Choroid plexus epithelial cell (primary cell): ENCODE measurements at regions not wholly inside any gene's neighbourhood (a gene's known extent, or its start where the extent isn't known, plus 50 kb on each side); places are given as distances from the start of the nearest gene placed in this dataset.
A peak's percentile ranks its signal among the peaks of the same experiment; 100 is the strongest.
"Not testable (repeated sequence)": the region's sequence is repeated elsewhere in the genome, so short reads cannot be mapped to it uniquely, and the experiment has no call there.

Experiments used
- DNase-seq: peaks from one replicate; pipeline ENCODE4 v3.0.0-alpha.2; 2010; ENCODE audit warnings: low read depth
- H3K4me3 ChIP-seq: 2 replicates; pipeline ENCODE4 v1.5.1; 2011; ENCODE audit warnings: low read depth, mild to moderate bottlenecking, control low read depth, low read length, moderate library complexity
- TF ChIP-seq, protein P1 (sequence below): conservative IDR thresholded peaks from 2 replicates; pipeline ENCODE4 v1.5.1; 2011; ENCODE audit warnings: low read depth, mild to moderate bottlenecking, control low read depth, inconsistent platforms, low read length, moderate library complexity

DNA sequence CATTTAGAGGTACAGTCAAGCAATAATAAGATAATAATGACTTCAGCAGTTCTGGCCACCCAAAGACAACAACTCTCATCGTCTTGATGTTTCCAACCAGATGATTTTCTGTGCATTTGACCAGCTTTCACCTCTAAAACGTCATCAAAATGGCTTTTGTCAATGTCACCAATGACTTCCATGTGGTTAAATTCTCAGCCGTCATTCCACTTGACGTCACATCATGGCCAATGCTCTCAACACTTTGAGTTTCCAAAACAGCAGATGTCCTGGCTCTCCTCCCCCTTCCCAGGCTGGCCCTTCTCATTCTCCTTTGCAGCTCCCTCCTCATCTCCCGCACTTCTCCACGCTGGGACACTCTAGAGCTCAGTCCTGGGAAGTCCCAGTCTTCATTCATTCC, 258.3 kb downstream of the BCL2 start:
- no peak for DNase-seq
- TF ChIP-seq, protein P1, sequence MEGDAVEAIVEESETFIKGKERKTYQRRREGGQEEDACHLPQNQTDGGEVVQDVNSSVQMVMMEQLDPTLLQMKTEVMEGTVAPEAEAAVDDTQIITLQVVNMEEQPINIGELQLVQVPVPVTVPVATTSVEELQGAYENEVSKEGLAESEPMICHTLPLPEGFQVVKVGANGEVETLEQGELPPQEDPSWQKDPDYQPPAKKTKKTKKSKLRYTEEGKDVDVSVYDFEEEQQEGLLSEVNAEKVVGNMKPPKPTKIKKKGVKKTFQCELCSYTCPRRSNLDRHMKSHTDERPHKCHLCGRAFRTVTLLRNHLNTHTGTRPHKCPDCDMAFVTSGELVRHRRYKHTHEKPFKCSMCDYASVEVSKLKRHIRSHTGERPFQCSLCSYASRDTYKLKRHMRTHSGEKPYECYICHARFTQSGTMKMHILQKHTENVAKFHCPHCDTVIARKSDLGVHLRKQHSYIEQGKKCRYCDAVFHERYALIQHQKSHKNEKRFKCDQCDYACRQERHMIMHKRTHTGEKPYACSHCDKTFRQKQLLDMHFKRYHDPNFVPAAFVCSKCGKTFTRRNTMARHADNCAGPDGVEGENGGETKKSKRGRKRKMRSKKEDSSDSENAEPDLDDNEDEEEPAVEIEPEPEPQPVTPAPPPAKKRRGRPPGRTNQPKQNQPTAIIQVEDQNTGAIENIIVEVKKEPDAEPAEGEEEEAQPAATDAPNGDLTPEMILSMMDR: no peak
- no peak overlapping the region for H3K4me3 ChIP-seq

DNA sequence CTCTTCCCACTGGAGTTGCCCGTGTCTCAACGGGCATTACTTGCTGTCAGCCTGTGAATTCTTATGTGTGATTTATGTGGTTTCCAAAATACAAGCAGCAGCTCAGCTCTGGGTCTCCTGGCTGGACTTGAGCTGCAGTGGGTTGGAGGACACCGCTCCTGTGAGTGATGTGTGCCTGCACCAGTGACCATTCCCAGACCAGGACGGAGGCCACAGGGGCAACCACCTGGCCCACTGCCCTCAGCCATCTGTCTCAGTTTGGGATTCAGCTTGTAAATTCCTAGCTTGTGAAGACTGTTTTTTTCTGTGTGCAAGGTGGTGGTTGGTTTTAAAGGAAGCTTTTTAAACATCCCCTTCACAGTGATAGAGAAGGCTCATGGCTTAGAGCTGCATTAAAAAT, 261.0 kb downstream of the BCL2 start:
- H3K4me3 ChIP-seq: no peak overlapping the region
- no peak for DNase-seq
- TF ChIP-seq, protein P1: no peak

DNA sequence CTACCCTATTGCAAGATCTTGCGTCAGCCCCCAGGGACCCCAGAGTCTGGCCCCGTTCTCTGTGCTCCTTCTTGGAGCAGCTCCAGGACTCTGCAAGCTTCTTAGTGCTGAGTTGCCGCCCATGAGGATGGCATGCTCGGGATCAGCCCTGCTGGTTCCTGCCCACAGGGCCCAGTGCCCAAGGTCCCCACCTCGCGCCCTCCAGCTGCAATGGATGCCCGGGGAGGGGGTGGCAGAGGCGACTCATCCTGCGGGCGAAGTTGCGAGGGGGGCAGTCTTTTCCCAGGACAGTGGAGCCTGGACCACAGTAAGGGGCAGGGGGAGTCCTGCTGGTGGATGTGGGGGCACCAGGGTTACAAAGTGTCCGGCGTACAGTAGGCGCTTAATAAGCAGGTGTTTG, 261.9 kb downstream of the BCL2 start:
- no peak for DNase-seq
- TF ChIP-seq, protein P1: no peak
- H3K4me3 ChIP-seq: no peak overlapping the region

DNA sequence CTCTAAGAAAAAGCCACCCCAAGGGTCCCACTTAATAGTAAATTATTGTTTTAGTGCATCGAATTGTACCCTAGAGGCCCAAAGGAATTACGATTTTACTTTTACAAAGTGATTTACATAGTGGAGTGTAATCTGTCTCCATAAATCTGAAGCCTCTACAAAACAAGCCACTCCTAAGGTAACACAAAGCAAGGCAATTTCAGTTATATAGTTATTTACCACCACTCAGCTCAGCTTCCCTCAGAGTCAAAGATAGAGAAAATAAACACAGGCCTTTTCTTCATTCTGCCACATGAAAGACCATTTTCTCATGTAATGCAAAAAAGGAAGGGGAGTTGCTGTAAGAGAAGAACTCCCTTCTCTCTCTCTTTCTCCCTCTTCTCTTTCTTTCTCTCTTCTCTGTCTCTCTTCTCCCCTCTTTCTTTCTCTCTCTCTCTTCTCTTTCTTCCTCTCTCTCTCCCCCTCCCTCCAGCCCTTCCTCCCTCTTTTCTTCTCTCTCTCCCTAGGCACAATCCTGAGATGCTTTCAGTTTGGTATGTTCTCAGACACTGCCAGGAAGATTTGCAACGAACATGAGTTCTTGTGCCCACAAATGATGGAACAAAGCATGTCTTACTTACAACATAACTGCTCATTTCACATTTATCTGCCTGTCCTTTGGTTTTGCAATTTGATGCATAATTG, 264.5 kb downstream of the BCL2 start:
- peak; percentile 5 for DNase-seq
- H3K4me3 ChIP-seq: no peak overlapping the region
- TF ChIP-seq, protein P1: no peak

DNA sequence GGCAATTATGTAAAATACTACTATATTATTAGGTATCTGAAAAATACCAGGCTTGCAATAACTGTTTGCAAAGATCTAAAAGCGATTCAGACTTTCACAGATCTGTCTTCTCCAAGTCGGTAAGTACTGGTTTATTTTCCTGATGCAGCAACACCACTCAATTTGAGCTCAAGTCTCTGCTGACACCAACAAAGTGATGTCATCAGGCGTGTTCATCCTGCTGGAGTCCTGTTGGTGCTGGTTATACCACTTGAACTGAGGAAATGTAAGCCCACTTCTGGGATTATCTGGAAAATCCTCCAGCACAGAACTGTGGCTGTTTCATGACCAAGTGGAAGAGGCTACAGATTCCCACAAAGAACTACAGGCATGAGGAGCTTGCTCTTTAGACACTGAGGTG, 267.6 kb downstream of the BCL2 start:
- no peak for DNase-seq
- no peak overlapping the region for H3K4me3 ChIP-seq
- TF ChIP-seq, protein P1: no peak

DNA sequence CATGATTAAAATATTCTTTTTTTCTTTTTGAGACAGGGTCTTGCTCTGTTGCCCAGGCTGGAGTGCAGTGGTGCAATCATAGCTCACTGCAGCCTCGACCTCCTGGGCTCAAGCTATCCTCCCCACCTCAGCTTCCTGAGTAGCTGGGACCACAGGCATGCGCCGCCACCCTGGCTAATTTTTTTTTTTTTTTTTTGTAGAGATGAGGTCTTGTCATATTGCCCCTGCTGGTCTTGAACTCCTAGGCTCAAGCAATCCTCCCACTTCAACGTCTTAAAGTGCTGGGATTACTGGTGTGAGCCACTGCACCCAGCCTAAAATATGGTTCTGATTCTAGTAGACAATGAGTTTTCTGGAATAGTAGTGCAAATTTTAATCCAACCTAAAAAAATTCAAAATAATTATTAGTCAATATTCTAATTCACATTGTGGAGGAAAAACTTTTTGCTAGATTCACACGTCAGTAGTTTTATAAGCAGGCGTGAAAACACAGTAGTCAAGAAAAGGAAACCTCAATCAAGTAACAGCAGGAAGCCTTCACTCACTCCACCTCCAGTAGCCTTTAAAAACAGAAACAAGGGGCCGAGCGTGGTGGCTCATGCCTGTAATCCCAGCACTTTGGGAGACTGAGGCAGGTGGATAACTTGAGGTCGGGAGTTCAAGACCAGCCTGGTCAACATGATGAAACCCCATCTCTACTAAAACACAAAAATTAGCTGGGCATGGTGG, 268.7 kb downstream of the BCL2 start:
- DNase-seq, H3K4me3 ChIP-seq: not testable (repeated sequence)

DNA sequence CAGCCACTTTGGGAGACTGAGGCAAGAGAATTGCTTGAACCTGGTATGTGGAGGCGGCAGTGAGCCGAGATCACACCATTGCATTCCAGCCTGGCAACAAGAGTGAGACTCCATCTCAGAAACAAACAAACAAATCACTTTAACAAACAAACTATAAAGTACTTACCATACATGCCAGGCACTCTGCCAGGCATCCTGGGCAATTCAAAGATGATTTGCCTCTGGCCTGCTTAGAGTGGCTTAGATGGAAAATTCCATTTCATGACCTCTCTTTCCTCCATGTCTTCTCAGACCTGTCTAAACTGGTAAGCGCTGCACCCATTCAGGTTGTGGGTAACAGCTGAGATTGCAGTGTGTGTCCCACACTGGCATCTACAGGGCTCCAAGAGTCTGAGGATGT, 273.2 kb downstream of the BCL2 start:
- H3K4me3 ChIP-seq: no peak overlapping the region
- DNase-seq: no peak
- TF ChIP-seq, protein P1: no peak
